Adipocyte (in vitro differentiated cells): ENCODE measurements at regions not wholly inside any gene's neighbourhood (a gene's known extent, or its start where the extent isn't known, plus 50 kb on each side); places are given as distances from the start of the nearest gene placed in this dataset.

Experiments used
- DNase-seq: peaks from one replicate; pipeline ENCODE4 v3.0.0-alpha.2; 2015; ENCODE audit warnings: low read depth
- H3K27me3 ChIP-seq: replicated peaks from 2 replicates; pipeline ENCODE4 v1.7.0; 2013; ENCODE audit warnings: mild to moderate bottlenecking, low read length, moderate library complexity; ENCODE audit not compliant: control insufficient read depth, insufficient read depth
- H3K36me3 ChIP-seq: 2 replicates; pipeline ENCODE4 v1.7.0; 2013; ENCODE audit warnings: low read length, mild to moderate bottlenecking, moderate library complexity; ENCODE audit not compliant: control insufficient read depth, insufficient read depth, severe bottlenecking
- H3K4me1 ChIP-seq: 2 replicates; pipeline ENCODE4 v1.7.0; 2013; ENCODE audit warnings: mild to moderate bottlenecking, low read length, moderate library complexity; ENCODE audit not compliant: control insufficient read depth, insufficient read depth
- H3K4me3 ChIP-seq: 2 replicates; pipeline ENCODE4 v1.7.0; 2013; ENCODE audit warnings: mild to moderate bottlenecking, low read length, moderate library complexity
- H3K9ac ChIP-seq: 2 replicates; pipeline ENCODE4 v1.7.0; 2013; ENCODE audit warnings: mild to moderate bottlenecking, low read length, moderate library complexity
- H3K9me3 ChIP-seq: 2 replicates; pipeline ENCODE4 v1.7.0; 2013; ENCODE audit warnings: mild to moderate bottlenecking, low read length, moderate library complexity; ENCODE audit not compliant: control insufficient read depth

- Histone ChIP-seq H3K27me3 (no peaks in the 10 kb centered on the region), H3K9me3 (no peaks in the 10 kb centered on the region), H3K9ac (no peak overlapping the region), H3K4me1 (peaks cover 24% of the 10 kb centered on the region), H3K4me3 (no peak overlapping the region), H3K36me3 (no peaks in the 10 kb centered on the region)
- DNase-seq = no peak
Measured at GRCh38 chr1:244354810-244355278, 96.9 kb downstream of the ADSS2 start.

- Histone ChIP-seq H3K4me3 (no peak overlapping the region), H3K27me3 (no peaks in the 10 kb centered on the region), H3K36me3 (no peaks in the 10 kb centered on the region), H3K9me3 (no peaks in the 10 kb centered on the region), H3K4me1 (peaks cover 21% of the 10 kb centered on the region), H3K9ac (no peak overlapping the region)
- no peak for DNase-seq
Measured at GRCh38 chr1:244356376-244356775, 95.3 kb downstream of the ADSS2 start.
